HG03159 (cell line): ENCODE measurements at regions not wholly inside any gene's neighbourhood (a gene's known extent, or its start where the extent isn't known, plus 50 kb on each side); places are given as distances from the start of the nearest gene placed in this dataset.

Source experiments
- ATAC-seq: cut with Tn5 transposase; IDR thresholded peaks from one replicate; pipeline ENCODE4 v1.9.1; 2021; ENCODE audit warnings: mild to moderate bottlenecking, moderate library complexity; ENCODE audit not compliant: unreplicated experiment

- no peak for ATAC-seq
Observed at GRCh38 chr2:67824186-67824585, 238.6 kb downstream of the C1D start.

- no peak for ATAC-seq
Observed at GRCh38 chr2:67825476-67825875, 237.3 kb downstream of the C1D start.

- ATAC-seq, result no peak
Observed at GRCh38 chr2:67828066-67828465, 234.7 kb downstream of the C1D start.

- no peak for ATAC-seq
Observed at GRCh38 chr2:67829470-67829869, 233.3 kb downstream of the C1D start.

- no peak for ATAC-seq
Observed at GRCh38 chr2:67833632-67834031, 229.2 kb downstream of the C1D start.

- no peak for ATAC-seq
Observed at GRCh38 chr2:67834482-67834881, 228.3 kb downstream of the C1D start.

GRCh38 chr2:67835266-67835665 is 227.5 kb downstream of the C1D start:
- ATAC-seq, result no peak

GRCh38 chr2:67836866-67837265 is 225.9 kb downstream of the C1D start:
- no peak for ATAC-seq

GRCh38 chr2:67838205-67838604 is 224.6 kb downstream of the C1D start:
- no peak for ATAC-seq

GRCh38 chr2:67839242-67839641 is 223.6 kb downstream of the C1D start:
- no peak for ATAC-seq

- ATAC-seq, result no peak
Observed at GRCh38 chr2:67839668-67840067, 223.1 kb downstream of the C1D start.

- ATAC-seq, result peak; percentile 82
Observed at GRCh38 chr2:67840460-67841068, 222.2 kb downstream of the C1D start.

- ATAC-seq, result no peak
Observed at GRCh38 chr2:67841711-67842110, 221.1 kb downstream of the C1D start.

GRCh38 chr2:67842375-67842959 is 220.3 kb downstream of the C1D start:
- ATAC-seq, result no peak

- no peak for ATAC-seq
Observed at GRCh38 chr2:67844024-67844540, 218.7 kb downstream of the C1D start.

GRCh38 chr2:67845621-67846369 is 217.0 kb downstream of the C1D start:
- no peak for ATAC-seq

- ATAC-seq, result peak; percentile 68
Observed at GRCh38 chr2:67846370-67847070, 216.3 kb downstream of the C1D start.

- ATAC-seq, result no peak
Observed at GRCh38 chr2:67848551-67849285, 214.1 kb downstream of the C1D start.

GRCh38 chr2:67851016-67851415 is 211.8 kb downstream of the C1D start:
- no peak for ATAC-seq

- no peak for ATAC-seq
Observed at GRCh38 chr2:67851956-67852824, 210.6 kb downstream of the C1D start.
